GM21367 (cell line): ENCODE measurements at regions not wholly inside any gene's neighbourhood (a gene's known extent, or its start where the extent isn't known, plus 50 kb on each side); places are given as distances from the start of the nearest gene placed in this dataset.
"Not testable (repeated sequence)": the region's sequence is repeated elsewhere in the genome, so short reads cannot be mapped to it uniquely, and the experiment has no call there.

Source experiments
- ATAC-seq: cut with Tn5 transposase; IDR thresholded peaks from one replicate; pipeline ENCODE4 v1.9.1; 2021; ENCODE audit not compliant: unreplicated experiment

- no peak for ATAC-seq
Measured at GRCh38 chr10:84698989-84699388, 370.6 kb downstream of the CCSER2 start.

- ATAC-seq = no peak
Measured at GRCh38 chr10:84700668-84701369, 372.4 kb downstream of the CCSER2 start.

- ATAC-seq = no peak
Measured at GRCh38 chr10:84701370-84701720, 373.0 kb downstream of the CCSER2 start.

GRCh38 chr10:84704101-84704500, 375.7 kb downstream of the CCSER2 start:
- no peak for ATAC-seq

- ATAC-seq = no peak
Measured at GRCh38 chr10:84706431-84706830, 378.0 kb downstream of the CCSER2 start.

GRCh38 chr10:84706875-84707274, 378.5 kb downstream of the CCSER2 start:
- ATAC-seq = no peak

GRCh38 chr10:84715911-84716310, 387.5 kb downstream of the CCSER2 start:
- peak; percentile 79 for ATAC-seq

GRCh38 chr10:84718877-84719616, 390.7 kb downstream of the CCSER2 start:
- no peak for ATAC-seq

- no peak for ATAC-seq
Measured at GRCh38 chr10:84719687-84720086, 391.3 kb downstream of the CCSER2 start.

GRCh38 chr10:84727398-84727797, 399.0 kb downstream of the CCSER2 start:
- ATAC-seq = no peak

- not testable (repeated sequence) for ATAC-seq
Measured at GRCh38 chr10:84739126-84739525, 410.7 kb downstream of the CCSER2 start.

- ATAC-seq = no peak
Measured at GRCh38 chr10:84739641-84740040, 411.3 kb downstream of the CCSER2 start.

GRCh38 chr10:84743483-84743882, 415.1 kb downstream of the CCSER2 start:
- no peak for ATAC-seq

GRCh38 chr10:84755311-84755710, 426.9 kb downstream of the CCSER2 start:
- ATAC-seq = no peak

- ATAC-seq = not testable (repeated sequence)
Measured at GRCh38 chr10:84756653-84757052, 428.3 kb downstream of the CCSER2 start.

- ATAC-seq = not testable (repeated sequence)
Measured at GRCh38 chr10:84761994-84762614, 433.7 kb downstream of the CCSER2 start.

- no peak for ATAC-seq
Measured at GRCh38 chr10:84762754-84763394, 434.5 kb downstream of the CCSER2 start.

GRCh38 chr10:84763965-84764364, 435.6 kb downstream of the CCSER2 start:
- no peak for ATAC-seq

- ATAC-seq = no peak
Measured at GRCh38 chr10:84765086-84765485, 436.7 kb downstream of the CCSER2 start.

- ATAC-seq = no peak
Measured at GRCh38 chr10:84765656-84766055, 437.3 kb downstream of the CCSER2 start.

- ATAC-seq = no peak
Measured at GRCh38 chr10:84766923-84767322, 438.5 kb downstream of the CCSER2 start.

GRCh38 chr10:84768132-84768531, 439.7 kb downstream of the CCSER2 start:
- no peak for ATAC-seq
